Transverse colon (tissue), 4 donors: ENCODE measurements at regions not wholly inside any gene's neighbourhood (a gene's known extent, or its start where the extent isn't known, plus 50 kb on each side); places are given as distances from the start of the nearest gene placed in this dataset.

Source experiments
- CTCF ChIP-seq, 5 experiments: fragments of 200-600 bp in 3 of 5; fragments of 450-650 bp in 2 of 5; sonication (generic) in 3 of 5; IDR thresholded peaks; 1 replicate in 2 of 5; 2 replicates in 3 of 5; pipeline ENCODE4 v1.5.1; 2016 to 2017; ENCODE audit warnings: antibody characterized with exemption in 5 of 5, inconsistent platforms in 3 of 5, mild to moderate bottlenecking in 2 of 5, moderate library complexity in 1 of 5
- EP300 ChIP-seq: sonication (generic); formaldehyde crosslinking; IDR thresholded peaks from one replicate; pipeline ENCODE4 v1.6.1; 2017; ENCODE audit warnings: antibody characterized with exemption, low read depth
- POLR2AphosphoS5 ChIP-seq, 3 donors: sonication (generic); formaldehyde crosslinking; IDR thresholded peaks; one replicate each; pipeline ENCODE4 v1.6.1; 2016; ENCODE audit warnings: antibody characterized with exemption in 3 of 3

GRCh38 chr3:103227651-103228050 is 792.8 kb downstream of the ZPLD1 start:
- TF ChIP-seq CTCF (IDR thresholded peaks at IDR 0.05) = no peak
- no peak for TF ChIP-seq POLR2AphosphoS5 (IDR thresholded peaks at IDR 0.05)
- TF ChIP-seq EP300 = no peak
